MM.1S (cell line): ENCODE measurements at regions not wholly inside any gene's neighbourhood (a gene's known extent, or its start where the extent isn't known, plus 50 kb on each side); places are given as distances from the start of the nearest gene placed in this dataset.

Experiments
- DNase-seq: peaks from one replicate; pipeline ENCODE4 v3.0.0-alpha.2; 2015
- H2AFZ ChIP-seq: fragments of 300-600 bp; sonication (generic); 2 replicates; pipeline ENCODE4 v1.6.0; 2016; ENCODE audit warnings: antibody characterized with exemption, low read length
- H3F3A ChIP-seq: fragments of 300-600 bp; sonication (generic); 2 replicates; pipeline ENCODE4 v1.6.1; 2016; ENCODE audit warnings: mild to moderate bottlenecking, antibody characterized with exemption, low read length, moderate library complexity, mixed read lengths; ENCODE audit not compliant: insufficient read depth
- H3K27ac ChIP-seq: fragments of 300-600 bp; sonication (generic); 2 replicates; pipeline ENCODE4 v1.5.1; 2016; ENCODE audit warnings: mild to moderate bottlenecking, low read length
- H3K27me3 ChIP-seq: fragments of 300-600 bp; sonication (generic); replicated peaks from 2 replicates; pipeline ENCODE4 v1.6.0; 2016; ENCODE audit warnings: low read length; ENCODE audit not compliant: insufficient read depth
- H3K36me3 ChIP-seq: fragments of 300-600 bp; sonication (generic); replicated peaks from 2 replicates; pipeline ENCODE4 v1.6.1; 2016; ENCODE audit warnings: mild to moderate bottlenecking, low read length, mixed read lengths; ENCODE audit not compliant: insufficient read depth
- H3K4me1 ChIP-seq: fragments of 300-600 bp; sonication (generic); 2 replicates; pipeline ENCODE4 v1.6.1; 2016; ENCODE audit warnings: low read length, mixed read lengths
- H3K4me2 ChIP-seq: fragments of 300-600 bp; sonication (generic); 2 replicates; pipeline ENCODE4 v1.6.0; 2016; ENCODE audit warnings: low read depth, low read length
- H3K4me3 ChIP-seq: fragments of 300-600 bp; sonication (generic); 2 replicates; pipeline ENCODE4 v1.5.1; 2016; ENCODE audit warnings: low read length, mixed read lengths
- H3K79me2 ChIP-seq: fragments of 300-600 bp; sonication (generic); 2 replicates; pipeline ENCODE4 v1.6.1; 2016; ENCODE audit warnings: mixed run types, low read length, mixed read lengths
- H3K9ac ChIP-seq: fragments of 300-600 bp; sonication (generic); 2 replicates; pipeline ENCODE4 v1.6.1; 2016; ENCODE audit warnings: low read length, mixed read lengths
- H3K9me2 ChIP-seq: fragments of 300-600 bp; sonication (generic); replicated peaks from 2 replicates; pipeline ENCODE4 v1.6.1; 2016; ENCODE audit warnings: mild to moderate bottlenecking, low read length, mixed read lengths; ENCODE audit not compliant: insufficient read depth
- H3K9me3 ChIP-seq: fragments of 300-600 bp; sonication (generic); replicated peaks from 2 replicates; pipeline ENCODE4 v1.6.1; 2016; ENCODE audit warnings: mild to moderate bottlenecking, low read length, mixed read lengths; ENCODE audit not compliant: insufficient read depth
- H4K20me1 ChIP-seq: fragments of 300-600 bp; sonication (generic); 2 replicates; pipeline ENCODE4 v1.6.1; 2016; ENCODE audit warnings: mild to moderate bottlenecking, low read length, moderate library complexity, mixed read lengths; ENCODE audit not compliant: insufficient read depth
- EZH2 ChIP-seq: fragments of 300-600 bp; sonication (generic); optimal IDR thresholded peaks from 2 replicates; pipeline ENCODE3; 2017; ENCODE audit warnings: low read depth, mild to moderate bottlenecking, antibody characterized with exemption, low read length, mixed read lengths
- EZH2phosphoT487 ChIP-seq: fragments of 300-600 bp; sonication (generic); IDR thresholded peaks from 2 replicates; pipeline ENCODE4 v1.6.1; 2018; ENCODE audit warnings: antibody characterized with exemption, low read length
- TF ChIP-seq, protein P1 (sequence below): fragments of 300-600 bp; sonication (generic); IDR thresholded peaks from 2 replicates; pipeline ENCODE4 v1.5.1; 2016; ENCODE audit warnings: antibody characterized with exemption, low read length, mixed read lengths

- Histone ChIP-seq H3K4me3 (no peak overlapping the region), H3K27me3 (no peaks in the 10 kb centered on the region), H3F3A (no peaks in the 10 kb centered on the region), H3K9me2 (no peaks in the 10 kb centered on the region), H3K27ac (no peak overlapping the region), H3K79me2 (no peaks in the 10 kb centered on the region), H2AFZ (no peak overlapping the region), H3K9me3 (no peaks in the 10 kb centered on the region), H3K36me3 (no peaks in the 10 kb centered on the region), H4K20me1 (no peaks in the 10 kb centered on the region), H3K9ac (no peak overlapping the region), H3K4me1 (no peaks in the 10 kb centered on the region), H3K4me2 (no peak overlapping the region)
- DNase-seq, result no peak
- no peak for TF ChIP-seq EZH2phosphoT487
- TF ChIP-seq, protein P1, sequence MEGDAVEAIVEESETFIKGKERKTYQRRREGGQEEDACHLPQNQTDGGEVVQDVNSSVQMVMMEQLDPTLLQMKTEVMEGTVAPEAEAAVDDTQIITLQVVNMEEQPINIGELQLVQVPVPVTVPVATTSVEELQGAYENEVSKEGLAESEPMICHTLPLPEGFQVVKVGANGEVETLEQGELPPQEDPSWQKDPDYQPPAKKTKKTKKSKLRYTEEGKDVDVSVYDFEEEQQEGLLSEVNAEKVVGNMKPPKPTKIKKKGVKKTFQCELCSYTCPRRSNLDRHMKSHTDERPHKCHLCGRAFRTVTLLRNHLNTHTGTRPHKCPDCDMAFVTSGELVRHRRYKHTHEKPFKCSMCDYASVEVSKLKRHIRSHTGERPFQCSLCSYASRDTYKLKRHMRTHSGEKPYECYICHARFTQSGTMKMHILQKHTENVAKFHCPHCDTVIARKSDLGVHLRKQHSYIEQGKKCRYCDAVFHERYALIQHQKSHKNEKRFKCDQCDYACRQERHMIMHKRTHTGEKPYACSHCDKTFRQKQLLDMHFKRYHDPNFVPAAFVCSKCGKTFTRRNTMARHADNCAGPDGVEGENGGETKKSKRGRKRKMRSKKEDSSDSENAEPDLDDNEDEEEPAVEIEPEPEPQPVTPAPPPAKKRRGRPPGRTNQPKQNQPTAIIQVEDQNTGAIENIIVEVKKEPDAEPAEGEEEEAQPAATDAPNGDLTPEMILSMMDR, result no peak
- TF ChIP-seq EZH2, result no peak
Measured at GRCh38 chr2:239811111-239811781, 213.9 kb downstream of the NDUFA10 start.

GRCh38 chr2:239809391-239809790 is 215.8 kb downstream of the NDUFA10 start:
- no peak overlapping the region for H3K4me3 ChIP-seq
- no peaks in the 10 kb centered on the region for H3K4me1 ChIP-seq
- no peak for DNase-seq
- H3K9me2 ChIP-seq, result no peaks in the 10 kb centered on the region
- H3K27ac ChIP-seq, result no peak overlapping the region
- H3K9ac ChIP-seq, result no peak overlapping the region
- H3K9me3 ChIP-seq, result no peaks in the 10 kb centered on the region
- TF ChIP-seq, protein P1, result no peak
- TF ChIP-seq EZH2phosphoT487 (no peak), EZH2 (no peak)
- H3K79me2 ChIP-seq, result no peaks in the 10 kb centered on the region
- H3K4me2 ChIP-seq, result no peak overlapping the region
- no peaks in the 10 kb centered on the region for H3K36me3 ChIP-seq
- no peaks in the 10 kb centered on the region for H3K27me3 ChIP-seq
- no peaks in the 10 kb centered on the region for H3F3A ChIP-seq
- no peaks in the 10 kb centered on the region for H4K20me1 ChIP-seq
- no peak overlapping the region for H2AFZ ChIP-seq

DNA sequence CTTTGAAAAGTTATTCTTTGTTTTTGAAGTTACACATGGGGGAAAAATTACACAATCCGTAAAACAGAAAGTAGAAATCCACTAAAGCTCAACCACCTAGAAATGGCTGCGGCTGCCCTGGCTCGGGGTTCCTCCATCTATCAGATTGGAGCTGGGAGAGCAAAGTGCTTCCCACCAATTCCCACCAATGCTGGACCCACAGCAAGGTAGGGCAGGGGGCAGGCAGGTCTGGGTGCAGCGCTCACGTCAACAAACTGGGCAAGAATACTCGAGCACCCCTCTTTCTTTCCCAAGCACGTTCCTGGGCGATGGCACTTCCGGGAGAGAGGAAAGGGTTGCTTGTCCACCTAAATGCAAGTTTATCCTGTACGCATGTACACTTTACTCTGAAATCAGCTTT is 217.6 kb downstream of the NDUFA10 start:
- Histone ChIP-seq H2AFZ (no peak overlapping the region), H3K9ac (no peak overlapping the region), H3K9me2 (no peaks in the 10 kb centered on the region), H3K4me2 (no peak overlapping the region), H4K20me1 (no peaks in the 10 kb centered on the region), H3F3A (no peaks in the 10 kb centered on the region), H3K4me1 (no peaks in the 10 kb centered on the region), H3K36me3 (no peaks in the 10 kb centered on the region), H3K27ac (no peak overlapping the region), H3K27me3 (no peaks in the 10 kb centered on the region), H3K9me3 (no peaks in the 10 kb centered on the region), H3K79me2 (no peaks in the 10 kb centered on the region), H3K4me3 (no peak overlapping the region)
- DNase-seq, result no peak
- TF ChIP-seq, protein P1, result no peak
- TF ChIP-seq EZH2phosphoT487, result no peak
- TF ChIP-seq EZH2, result no peak
